ENCODE measurements at regions not wholly inside any gene's neighbourhood (a gene's known extent, or its start where the extent isn't known, plus 50 kb on each side); places are given as distances from the start of the nearest gene placed in this dataset.
"Not testable (repeated sequence)": the region's sequence is repeated elsewhere in the genome, so short reads cannot be mapped to it uniquely, and the experiment has no call there.

DNA sequence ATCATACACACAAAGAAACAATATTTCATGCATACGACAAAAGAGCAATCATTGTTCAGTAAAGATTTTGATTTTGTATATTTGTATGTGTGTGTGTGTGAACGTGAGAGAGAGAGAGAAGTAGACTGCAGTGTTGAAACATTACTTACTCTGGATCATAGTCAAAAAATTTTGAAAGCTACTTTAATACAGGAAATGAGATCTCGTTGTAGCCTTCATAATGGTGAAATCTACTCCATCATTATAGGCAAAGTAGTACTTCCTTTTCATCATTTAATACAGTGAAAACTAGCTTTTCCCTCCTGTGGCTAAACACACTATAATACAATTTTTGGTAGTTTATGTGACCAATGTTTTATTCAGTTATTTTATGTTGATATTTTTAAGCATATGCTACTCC lies 1427.7 kb upstream of the C9orf72 start:
- no peak for DNase-seq (ENCODE audit: low read depth)

DNA sequence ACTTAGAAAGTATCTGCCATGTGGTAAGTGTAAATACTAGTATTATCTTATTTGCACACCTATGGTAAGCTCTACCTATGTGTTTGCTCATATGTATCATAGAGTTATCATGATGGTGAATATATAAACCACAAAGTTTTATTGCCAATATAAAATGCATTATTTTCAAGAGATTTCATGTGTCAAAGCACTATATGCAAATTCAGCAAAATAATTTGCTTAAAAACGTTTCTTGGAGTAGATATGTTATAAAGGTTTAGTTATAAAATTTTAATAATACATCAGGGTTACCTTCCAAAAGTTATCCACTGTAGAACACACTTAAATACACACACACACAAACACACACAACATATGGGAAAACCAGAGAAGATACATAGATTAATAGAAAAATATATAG lies 1431.7 kb upstream of the C9orf72 start:
- no peak for DNase-seq (ENCODE audit: low read depth)

DNA sequence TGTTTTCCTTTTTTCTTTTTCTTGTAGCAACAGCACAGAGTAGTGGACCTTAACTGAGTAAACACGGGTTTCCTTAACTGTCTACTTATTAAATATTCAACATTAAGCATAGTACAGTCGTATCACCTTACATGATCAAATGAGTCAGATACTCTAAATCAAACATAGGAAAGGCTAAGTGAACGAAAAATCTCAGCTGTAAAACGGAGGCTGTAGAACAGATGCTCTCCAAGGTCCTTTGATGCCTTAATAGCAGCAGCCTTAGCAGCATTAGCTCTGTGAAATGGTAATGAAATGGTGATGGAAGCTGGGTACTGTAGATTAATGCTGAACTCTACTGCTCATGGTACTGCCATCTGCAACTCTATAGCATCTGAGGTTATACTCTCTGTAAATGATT lies 1433.3 kb upstream of the C9orf72 start:
- no peak for DNase-seq (ENCODE audit: low read depth)

DNA sequence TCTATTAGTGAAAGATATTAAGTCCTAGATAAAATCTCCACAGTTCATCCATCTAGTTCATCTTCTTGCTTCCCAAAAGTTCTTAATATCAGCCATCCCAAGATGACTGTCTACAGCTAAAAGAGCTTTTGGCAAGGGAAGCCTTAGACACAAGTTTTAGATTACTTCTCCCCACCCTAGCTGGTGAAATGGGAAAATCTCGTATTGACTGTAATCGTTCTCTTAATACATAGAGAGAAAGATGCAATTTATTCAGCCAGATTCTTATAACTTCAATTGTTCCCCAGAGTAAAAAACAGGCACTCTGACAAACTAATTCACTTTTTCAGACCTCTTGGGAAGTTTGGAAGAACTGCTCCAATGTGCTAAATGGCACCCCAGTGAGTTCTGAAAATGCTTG lies 1439.6 kb upstream of the C9orf72 start:
- no peak for DNase-seq (ENCODE audit: low read depth)

DNA sequence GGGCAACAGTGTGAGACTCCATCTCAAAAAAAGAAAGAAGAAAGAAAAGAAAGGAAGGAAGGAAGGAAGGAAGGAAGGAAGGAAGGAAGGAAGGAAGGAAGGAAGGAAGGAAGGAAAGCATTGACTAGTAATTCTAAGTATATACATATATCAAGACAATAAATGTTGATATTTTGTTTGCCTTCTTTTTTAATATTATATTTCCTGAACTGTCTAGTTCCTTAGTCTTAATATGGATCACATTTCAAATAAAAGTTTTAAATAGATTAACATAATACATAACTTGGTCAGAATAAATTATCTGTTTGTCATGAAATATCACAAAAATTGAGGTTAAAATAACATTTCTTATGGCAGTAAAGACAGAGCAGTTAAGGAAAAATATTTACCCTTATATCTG lies 1448.4 kb upstream of the C9orf72 start:
- DNase-seq (ENCODE audit: low read depth), result no peak

DNA sequence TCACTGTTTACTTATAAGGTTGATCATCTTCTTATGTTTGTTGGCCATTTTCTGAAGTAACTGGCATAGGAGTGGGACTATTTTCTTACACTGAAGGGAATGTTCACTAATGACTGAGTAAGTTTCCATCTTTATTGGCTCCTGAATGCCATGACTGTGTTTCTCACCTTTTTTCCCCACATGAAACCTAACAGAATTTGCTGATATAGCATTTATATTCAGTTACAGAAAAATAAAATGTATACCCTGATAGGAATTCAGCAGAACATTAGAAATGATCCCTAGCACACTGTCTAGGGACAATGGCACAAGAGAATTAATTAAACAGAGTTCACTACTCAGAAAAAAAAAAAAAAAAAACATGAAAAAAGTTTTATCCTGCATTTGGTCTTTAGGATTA lies 1465.1 kb upstream of the C9orf72 start:
- DNase-seq (ENCODE audit: low read depth), result no peak

DNA sequence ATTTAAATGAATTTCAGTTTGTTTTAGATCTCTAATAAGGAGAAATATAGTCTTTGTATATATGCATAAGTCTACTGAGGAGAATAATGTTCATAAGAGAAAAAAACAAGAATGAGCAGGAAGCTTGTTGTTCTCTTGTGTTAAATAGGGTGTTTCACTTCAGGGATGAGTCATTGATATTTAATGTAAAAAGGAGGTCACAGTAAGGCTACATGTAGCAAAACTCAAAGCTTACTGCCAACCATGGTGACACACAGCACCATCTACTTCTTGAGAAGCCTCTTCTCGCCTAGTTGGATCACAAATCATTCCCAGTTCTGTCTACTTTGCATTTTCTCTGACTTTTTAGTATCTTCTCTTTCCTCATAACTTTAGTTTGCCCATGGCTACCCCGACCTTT lies 1466.0 kb upstream of the C9orf72 start:
- no peak for DNase-seq (ENCODE audit: low read depth)

DNA sequence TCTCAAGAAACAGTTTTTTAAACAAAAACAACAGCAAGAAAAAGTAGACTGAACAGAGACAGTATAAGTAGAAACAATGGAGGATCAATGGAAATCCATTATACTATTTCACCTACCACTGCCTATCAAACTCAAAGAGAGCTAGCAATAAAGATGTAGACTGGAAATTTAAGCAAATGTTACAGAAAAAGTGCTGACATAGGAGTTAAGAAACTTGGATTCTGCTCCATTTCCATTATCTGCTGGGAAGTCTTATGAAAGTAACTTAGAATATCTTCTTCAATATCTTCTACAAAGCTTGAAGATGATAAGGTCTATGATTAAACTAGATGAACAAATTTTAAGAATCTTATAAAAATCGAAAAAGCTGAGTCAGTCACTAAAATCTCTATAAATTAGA lies 1469.8 kb upstream of the C9orf72 start:
- DNase-seq (ENCODE audit: low read depth), result no peak

DNA sequence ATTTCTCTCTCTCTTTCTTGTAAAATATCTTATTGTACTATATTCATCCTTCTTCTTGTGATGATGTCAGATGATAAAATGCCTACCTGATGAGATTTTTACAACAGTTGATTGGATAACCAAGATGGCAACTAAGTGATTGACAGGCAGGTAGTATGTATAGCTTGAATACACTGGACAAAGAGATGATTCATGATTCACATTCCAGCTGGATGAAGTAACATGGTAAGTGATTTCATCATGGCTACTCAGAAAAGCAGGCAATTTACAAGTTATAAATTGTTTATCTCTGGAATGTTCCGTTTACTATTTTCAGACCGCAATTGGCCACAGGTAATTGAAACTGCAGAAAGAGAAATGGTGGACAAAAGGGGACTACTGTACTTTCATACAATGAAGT lies 1471.7 kb upstream of the C9orf72 start:
- no peak for DNase-seq (ENCODE audit: low read depth)

DNA sequence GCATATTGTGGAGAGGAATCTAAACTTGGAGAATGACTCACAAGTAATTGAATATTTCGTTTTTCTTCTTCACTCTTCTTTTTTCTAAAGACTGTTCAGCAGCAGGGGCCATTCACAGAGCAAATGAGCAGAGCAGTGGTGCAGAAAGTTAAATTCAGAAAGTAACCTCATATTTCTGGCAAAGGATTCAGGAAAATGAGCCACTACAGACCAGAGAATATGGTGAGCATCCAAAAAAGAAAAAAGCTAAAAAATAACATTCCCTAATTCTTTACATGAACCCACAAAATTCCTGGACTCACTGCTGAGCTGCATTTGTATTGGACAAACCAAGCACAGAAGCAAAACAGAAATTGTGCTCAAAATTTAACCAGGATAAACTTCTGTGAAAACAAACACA lies 1486.8 kb upstream of the C9orf72 start:
- no peak for DNase-seq (ENCODE audit: low read depth)

DNA sequence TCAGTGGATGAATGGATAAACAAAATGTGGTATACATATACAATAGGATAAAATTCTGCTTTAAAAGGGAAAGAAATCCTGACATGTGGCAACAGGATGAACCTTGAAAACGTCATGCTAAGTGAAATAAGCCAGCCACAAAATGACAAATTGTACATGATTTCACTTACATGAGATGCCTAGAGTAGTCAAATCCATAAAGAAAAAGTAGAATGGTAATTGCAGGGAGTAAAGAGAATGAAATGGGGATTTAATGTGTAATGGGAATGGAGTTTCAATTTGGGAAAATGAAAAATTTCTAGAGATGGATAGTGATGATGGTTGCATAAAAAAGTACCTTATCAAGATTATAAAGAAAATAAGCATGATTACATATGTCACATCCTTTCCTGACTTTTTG lies 1489.2 kb upstream of the C9orf72 start:
- DNase-seq (ENCODE audit: low read depth), result no peak

DNA sequence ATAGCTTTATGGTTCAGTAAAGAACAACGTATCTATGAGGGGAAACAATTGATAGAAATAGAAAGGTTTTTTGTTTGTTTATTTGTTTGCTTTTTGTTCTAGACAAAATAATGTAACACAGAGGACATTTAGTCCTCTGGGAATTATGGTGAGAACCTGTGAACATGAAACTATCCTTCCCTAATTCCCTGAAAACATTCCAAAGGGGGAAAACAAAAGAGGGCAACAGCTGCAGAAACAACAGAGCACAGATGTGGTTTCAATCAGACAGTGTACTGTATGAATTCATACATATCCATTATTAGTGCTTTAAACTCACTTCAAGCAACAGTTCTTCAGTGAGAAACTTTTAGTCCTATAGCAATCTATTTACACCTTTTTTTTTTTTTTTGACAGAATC lies 1489.8 kb upstream of the C9orf72 start:
- DNase-seq (ENCODE audit: low read depth), result no peak

DNA sequence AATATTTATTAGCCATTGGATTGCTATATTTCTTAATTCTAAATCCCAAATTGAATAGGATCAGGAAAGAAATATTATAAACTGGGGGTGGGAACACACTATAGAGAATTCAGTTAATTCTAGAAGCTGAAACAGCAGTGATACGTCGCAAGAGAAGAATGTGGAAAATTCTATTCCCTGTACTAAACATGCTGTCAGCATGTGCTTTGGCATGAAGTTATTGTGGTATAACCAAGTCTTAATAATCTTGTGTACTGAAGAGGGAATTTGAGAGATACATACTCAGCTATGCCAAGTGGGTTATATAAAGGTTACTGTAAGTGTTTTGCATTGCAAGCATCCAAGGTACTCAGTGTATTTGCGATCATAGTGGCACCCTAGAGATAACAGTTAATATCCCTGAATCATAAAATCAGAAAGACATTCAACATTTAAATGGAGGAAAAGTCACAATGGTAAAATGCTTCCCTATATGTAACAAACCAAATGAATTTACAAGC lies 1492.9 kb upstream of the C9orf72 start:
- no peak for DNase-seq (ENCODE audit: low read depth)

DNA sequence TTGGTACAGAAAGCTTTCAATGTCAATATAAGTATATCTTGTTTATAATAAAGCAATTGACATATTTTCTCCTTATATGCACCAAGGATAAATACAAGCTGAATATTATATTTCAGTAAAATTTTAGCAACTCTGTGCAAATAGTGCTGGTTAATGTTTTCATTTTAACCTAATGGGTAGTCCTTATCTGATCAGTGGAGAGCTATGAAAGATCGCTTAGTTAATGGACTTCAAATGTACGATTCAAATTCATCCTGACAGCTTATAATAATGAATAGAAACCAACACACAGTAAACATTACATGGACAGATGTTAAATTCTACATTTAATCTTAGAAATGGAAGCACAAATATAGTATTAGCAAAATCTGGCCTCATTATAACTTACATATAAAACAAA lies 1495.2 kb upstream of the C9orf72 start:
- no peak for DNase-seq (ENCODE audit: low read depth)

DNA sequence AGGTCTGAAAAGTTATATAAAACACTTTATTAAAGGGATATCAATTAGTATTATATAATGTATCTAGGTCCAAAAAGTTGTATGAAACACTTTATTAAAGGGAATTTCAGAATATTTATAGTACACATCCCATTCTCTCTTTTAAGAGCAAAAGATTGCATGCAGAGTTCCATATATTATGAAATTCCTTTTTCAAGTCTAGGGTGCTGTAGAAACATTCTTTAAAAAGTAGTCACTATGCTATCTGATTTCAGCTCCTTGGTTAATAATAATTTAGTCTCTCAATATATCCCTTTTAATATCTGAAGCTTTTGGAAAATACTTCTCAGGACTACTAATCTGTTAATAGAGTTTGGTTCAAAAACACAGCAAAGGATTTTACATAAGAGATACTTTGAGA lies 1496.1 kb upstream of the C9orf72 start:
- no peak for DNase-seq (ENCODE audit: low read depth)

DNA sequence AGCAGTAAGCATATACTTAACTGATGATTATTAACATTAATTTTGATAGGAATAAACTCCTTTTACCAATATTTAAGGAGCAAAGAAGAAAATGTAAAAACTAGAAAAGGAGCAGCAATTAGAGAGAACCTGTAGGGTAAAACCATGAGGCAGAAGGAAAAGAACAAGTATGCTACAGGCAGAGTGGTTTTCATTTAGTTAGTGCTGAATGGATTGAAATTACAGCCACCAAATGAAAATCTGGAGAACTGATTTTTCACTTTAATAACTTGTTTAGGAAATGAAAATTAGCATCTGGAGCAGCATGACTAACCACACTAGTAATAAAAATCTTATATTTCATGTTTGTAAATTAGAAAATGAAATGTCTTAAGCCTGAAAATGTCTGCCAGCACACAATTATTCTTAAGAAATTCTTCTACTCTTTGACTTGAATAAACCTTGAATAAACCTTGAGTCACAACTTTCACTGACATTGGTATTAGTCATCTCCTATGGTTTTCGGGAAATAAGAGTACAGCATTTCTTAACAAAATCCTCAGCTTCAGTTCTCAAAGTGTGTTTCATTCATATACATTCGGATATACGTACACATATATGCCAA lies 1504.9 kb upstream of the C9orf72 start:
- no peak for DNase-seq (ENCODE audit: low read depth)

DNA sequence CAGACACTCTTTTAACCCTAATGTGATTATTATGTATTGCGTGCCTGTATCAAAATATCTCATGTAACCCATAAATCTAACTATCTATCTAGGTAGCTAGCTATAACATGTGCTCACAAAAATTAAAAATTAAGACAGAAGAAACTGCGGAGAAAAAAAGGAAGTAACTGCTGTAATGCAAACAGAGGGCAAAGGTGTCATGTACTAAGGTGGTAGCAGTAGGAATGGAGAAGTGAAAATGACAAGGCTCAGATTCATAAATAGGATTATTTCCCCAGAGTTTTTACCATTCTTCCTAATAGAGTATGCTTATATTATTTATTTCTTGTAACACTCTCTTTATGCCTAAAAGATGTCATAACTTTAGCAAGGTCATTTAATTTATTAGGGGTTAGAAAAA lies 1527.5 kb upstream of the C9orf72 start:
- DNase-seq (ENCODE audit: low read depth), result no peak

DNA sequence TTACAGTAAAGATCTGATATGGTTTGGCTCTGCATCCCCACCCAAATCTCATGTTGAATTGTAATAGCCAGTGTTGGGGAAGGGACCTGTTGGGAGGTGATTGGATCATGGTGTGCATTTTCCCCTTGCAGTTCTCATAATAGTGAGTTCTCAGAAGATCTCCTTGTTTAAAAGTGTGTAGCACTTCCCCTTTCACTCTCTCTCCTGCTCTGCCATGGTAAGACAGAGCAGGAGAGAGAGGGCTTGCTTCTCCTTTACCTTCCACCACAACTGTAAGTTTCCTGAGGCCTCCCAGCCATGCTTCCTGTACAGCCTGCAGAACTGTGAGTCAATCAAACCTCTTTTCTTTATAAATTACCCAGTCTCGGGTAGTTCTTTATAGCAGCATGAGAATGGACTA lies 1530.9 kb upstream of the C9orf72 start:
- DNase-seq (ENCODE audit: low read depth), result not testable (repeated sequence)

DNA sequence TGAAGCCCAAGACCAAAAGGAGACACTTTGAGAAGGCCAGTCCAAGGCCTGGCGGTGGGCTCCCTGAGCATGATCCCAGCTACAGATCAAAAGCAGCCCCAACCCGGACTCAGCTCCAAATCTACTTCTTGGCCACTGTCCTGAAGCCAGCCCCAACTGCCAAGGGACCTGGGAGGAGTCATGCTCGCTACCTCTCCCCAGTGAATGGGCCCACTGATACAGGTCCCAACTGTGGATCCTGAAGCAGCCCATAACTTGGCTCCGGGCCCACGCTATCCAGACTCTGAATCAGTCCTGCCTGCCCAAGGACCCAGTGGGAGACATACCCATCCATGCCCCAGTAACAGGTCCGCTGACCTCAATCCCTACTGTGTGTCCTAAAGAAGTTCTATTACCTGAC lies 1545.3 kb upstream of the C9orf72 start:
- no peak for DNase-seq (ENCODE audit: low read depth)

DNA sequence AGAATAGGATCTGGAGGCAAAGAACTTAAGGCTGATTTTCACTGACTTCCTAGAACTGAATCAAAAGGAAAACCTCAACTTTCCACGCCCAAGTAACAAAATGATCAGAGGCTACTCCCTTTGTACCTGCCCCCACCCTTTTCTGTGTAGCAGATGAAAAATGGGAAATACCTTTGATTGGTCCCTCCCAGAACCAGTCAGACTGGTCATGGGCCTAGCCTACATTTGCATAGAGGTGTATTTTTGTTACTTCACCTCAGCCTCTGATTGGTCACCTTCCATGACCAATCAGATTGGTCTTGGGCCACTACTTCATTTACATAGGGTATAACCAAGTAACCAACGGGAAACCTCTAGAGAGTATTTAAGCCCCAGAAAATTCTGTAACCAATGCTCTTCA lies 1553.5 kb upstream of the C9orf72 start:
- DNase-seq (ENCODE audit: low read depth), result no peak

DNA sequence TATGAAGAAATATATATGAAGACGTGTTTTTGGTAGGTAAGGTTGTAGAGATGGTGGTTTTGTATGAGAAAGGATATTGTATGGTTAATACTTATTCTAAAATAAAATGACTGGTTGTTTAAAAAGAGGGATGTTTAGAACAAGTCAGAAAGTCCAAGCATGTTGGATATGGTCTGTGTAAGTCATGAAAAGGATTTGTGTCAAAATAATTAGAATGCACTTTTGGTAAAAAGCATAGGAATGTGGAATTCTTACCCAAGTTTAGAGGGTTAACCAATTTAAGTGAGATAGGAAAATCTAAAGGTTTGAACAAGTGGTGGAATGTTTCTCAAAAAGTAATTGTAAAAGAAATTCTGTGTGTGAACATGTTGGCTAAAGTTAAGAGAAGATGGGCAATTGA lies 1556.5 kb upstream of the C9orf72 start:
- DNase-seq (ENCODE audit: low read depth), result no peak

DNA sequence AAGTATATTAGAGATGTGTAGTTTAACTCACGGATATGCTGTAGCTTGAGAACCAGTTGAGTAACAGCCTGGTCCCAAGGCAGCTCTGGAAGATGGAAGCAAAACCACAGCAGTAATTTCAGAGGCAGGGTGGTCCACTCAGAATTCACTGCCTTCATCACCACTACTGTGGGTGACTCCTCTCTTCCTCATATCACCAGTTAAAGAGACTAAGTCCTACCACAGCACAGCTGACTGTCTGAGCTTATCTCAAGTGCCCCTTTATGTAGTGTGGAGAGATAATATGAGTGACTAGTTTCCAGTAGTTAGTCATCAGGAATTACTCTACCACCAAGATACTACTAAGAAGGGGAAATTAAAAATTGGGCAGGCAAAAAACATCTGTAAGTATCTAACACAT lies 1571.2 kb upstream of the C9orf72 start:
- DNase-seq (ENCODE audit: low read depth), result no peak

DNA sequence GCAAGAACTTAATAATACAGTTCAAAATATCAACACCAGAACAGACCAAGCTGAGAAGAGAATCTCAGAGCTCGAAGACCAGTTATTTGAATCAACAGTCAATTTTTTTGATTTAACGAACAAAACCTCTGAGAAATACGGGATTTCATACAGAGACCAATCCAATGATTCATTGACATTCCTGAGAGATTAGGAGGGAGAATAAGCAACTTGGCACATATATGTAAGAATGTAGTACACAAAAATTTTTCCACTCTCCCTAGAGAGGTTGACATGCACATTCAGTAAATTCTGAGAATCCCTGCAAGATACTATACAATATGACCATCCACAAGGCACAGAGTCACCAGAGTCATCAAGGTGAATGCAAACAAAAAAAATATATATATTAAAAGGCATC lies 1577.3 kb upstream of the C9orf72 start:
- DNase-seq (ENCODE audit: low read depth), result no peak

DNA sequence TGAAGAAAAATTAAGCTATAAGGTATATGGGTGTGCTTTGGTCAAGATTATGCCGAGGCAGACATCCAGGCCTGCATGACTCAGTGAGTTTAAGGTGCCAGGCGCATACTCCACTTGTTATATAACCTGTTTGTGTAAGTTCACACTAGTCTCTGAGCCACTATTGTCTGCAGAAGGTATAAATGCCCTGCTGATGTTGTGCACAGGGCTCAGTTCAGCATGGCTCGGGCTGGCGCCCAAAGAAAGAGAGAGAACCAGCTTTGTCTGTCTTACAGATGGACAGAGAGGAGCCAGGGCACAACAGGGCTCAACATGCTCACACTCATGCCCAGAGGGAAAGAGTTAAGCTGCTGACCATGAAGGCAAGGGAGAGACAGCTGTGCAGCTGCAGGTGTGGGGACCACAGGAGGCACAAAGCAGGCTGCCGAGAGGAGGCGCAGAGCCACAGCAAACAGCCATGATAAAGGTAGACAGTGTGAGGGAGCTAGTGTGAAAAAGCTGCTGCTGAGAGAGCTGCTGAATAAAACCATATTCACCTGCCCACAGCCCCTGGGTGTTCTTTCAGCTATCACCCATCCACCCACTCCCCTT lies 1587.6 kb upstream of the C9orf72 start:
- no peak for DNase-seq (ENCODE audit: low read depth)
